ENCODE measurements at regions not wholly inside any gene's neighbourhood (a gene's known extent, or its start where the extent isn't known, plus 50 kb on each side); places are given as distances from the start of the nearest gene placed in this dataset.

DNA sequence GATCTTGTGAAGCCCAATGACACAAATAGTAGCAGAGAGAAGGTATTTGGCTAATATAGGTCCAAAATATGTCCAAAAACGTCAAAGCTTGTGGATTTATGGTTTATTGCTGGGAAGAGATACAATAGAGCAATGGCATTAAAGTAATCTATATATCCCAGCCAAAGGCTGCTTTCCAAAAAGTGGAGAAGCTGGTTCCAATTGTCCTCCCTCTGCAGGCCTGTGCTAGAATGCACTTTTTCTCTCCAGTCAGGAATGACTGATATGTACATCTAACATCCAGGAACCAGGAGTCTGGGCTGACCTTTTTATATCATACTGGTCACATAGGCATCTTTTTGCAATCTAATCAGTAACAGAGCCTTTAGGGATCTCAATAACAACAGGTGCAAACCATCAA lies 167.1 kb upstream of the FAM3C start:
- no peak for DNase-seq (ENCODE audit: low read depth, low spot score)
- no peak overlapping the region for H2AFZ ChIP-seq (ENCODE audit: low read depth, low read length, poor library complexity, severe bottlenecking)
- no peak overlapping the region for H3K4me2 ChIP-seq (ENCODE audit: low read length)
- intact Hi-C loops (cut with micrococcal nuclease), result loop anchor here (5.0 kb wide), 1 partner anchor 434 kb away; no protein-coding TSS in a partner anchor
- ATAC-seq, result peak; percentile 73
- no peaks in the 10 kb centered on the region for H4K20me1 ChIP-seq (ENCODE audit: insufficient read depth)
- no peak overlapping the region for H3K4me3 ChIP-seq (replicated peaks in 1 of 2; ENCODE audit: low read depth in 1 of 2, low read length in 2 of 2)
- H3K9me3 ChIP-seq (ENCODE audit: control insufficient read depth in 1 of 2, insufficient read depth in 1 of 2, low read depth in 1 of 2, low read length in 2 of 2), result no peaks in the 10 kb centered on the region
- no peak overlapping the region for H3K27ac ChIP-seq (ENCODE audit: low read depth, low read length)
- no peaks in the 10 kb centered on the region for H3K27me3 ChIP-seq (ENCODE audit: insufficient read depth, low read length)
- H3K9ac ChIP-seq (ENCODE audit: low read length), result no peak overlapping the region
- ChIA-PET CTCF (interaction anchor here (1.0 to 1.2 kb wide), 3 partner anchors 14 to 431 kb away, joined by 3 to 4 read pairs (median 4); no protein-coding TSS in a partner anchor), POLR2A (interaction anchor here (0.6 kb wide), 1 partner anchor 430 kb away, joined by 3 read pairs; no protein-coding TSS in a partner anchor), RAD21 (ENCODE audit: low non-redundant PET in 1 of 2, low total read pairs in 2 of 2, uncharacterized antibody in 2 of 2, unreplicated experiment in 2 of 2) (no interaction called here)
- BruUV-seq (replicated peaks), result no TSS peak
- H3K79me2 ChIP-seq (ENCODE audit: insufficient read depth, low read length), result no peaks in the 10 kb centered on the region
- no peaks in the 10 kb centered on the region for H3K36me3 ChIP-seq (ENCODE audit: control insufficient read depth in 1 of 2, insufficient read depth in 2 of 2, low read length in 2 of 2)
- no peaks in the 10 kb centered on the region for H3K9me2 ChIP-seq (ENCODE audit: insufficient read depth)
- H3K4me1 ChIP-seq (ENCODE audit: control insufficient read depth in 1 of 2, insufficient read depth in 2 of 2, low read length in 2 of 2), result peaks cover 0 to 8% of the 10 kb centered on the region in 2 experiments; a peak in 1 of 4 replicates
- TF ChIP-seq JUND (IDR thresholded peaks at IDR 0.05) (no peak), TCF7L2 (IDR thresholded peaks at IDR 0.05; ENCODE audit: borderline replicate concordance, extremely low read depth, insufficient read depth, insufficient read length) (no peak), POLR2A (IDR thresholded peaks at IDR 0.05; ENCODE audit: borderline replicate concordance, extremely low read depth, insufficient read depth, insufficient read length) (no peak), CEBPB (IDR thresholded peaks at IDR 0.05; ENCODE audit: low read depth) (no peak), POLR2AphosphoS5 (IDR thresholded peaks at IDR 0.05; ENCODE audit: low read depth, low read length) (no peak), EGR1 (IDR thresholded peaks at IDR 0.05; ENCODE audit: low read depth) (no peak), EZH2 (IDR thresholded peaks at IDR 0.05) (no peak), RAD21 (IDR thresholded peaks at IDR 0.05; ENCODE audit: low read depth) (0 out of 2 replicates have a peak, but pooled peaks have one; percentile 5), FOSL1 (IDR thresholded peaks at IDR 0.05; ENCODE audit: low read depth) (no peak)
- TF ChIP-seq, protein P1, sequence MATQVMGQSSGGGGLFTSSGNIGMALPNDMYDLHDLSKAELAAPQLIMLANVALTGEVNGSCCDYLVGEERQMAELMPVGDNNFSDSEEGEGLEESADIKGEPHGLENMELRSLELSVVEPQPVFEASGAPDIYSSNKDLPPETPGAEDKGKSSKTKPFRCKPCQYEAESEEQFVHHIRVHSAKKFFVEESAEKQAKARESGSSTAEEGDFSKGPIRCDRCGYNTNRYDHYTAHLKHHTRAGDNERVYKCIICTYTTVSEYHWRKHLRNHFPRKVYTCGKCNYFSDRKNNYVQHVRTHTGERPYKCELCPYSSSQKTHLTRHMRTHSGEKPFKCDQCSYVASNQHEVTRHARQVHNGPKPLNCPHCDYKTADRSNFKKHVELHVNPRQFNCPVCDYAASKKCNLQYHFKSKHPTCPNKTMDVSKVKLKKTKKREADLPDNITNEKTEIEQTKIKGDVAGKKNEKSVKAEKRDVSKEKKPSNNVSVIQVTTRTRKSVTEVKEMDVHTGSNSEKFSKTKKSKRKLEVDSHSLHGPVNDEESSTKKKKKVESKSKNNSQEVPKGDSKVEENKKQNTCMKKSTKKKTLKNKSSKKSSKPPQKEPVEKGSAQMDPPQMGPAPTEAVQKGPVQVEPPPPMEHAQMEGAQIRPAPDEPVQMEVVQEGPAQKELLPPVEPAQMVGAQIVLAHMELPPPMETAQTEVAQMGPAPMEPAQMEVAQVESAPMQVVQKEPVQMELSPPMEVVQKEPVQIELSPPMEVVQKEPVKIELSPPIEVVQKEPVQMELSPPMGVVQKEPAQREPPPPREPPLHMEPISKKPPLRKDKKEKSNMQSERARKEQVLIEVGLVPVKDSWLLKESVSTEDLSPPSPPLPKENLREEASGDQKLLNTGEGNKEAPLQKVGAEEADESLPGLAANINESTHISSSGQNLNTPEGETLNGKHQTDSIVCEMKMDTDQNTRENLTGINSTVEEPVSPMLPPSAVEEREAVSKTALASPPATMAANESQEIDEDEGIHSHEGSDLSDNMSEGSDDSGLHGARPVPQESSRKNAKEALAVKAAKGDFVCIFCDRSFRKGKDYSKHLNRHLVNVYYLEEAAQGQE (IDR thresholded peaks at IDR 0.05; ENCODE audit: low read depth), result no peak
- TF ChIP-seq, protein P2, sequence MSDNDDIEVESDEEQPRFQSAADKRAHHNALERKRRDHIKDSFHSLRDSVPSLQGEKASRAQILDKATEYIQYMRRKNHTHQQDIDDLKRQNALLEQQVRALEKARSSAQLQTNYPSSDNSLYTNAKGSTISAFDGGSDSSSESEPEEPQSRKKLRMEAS (IDR thresholded peaks at IDR 0.05), result no peak
- TF ChIP-seq, protein P3, sequence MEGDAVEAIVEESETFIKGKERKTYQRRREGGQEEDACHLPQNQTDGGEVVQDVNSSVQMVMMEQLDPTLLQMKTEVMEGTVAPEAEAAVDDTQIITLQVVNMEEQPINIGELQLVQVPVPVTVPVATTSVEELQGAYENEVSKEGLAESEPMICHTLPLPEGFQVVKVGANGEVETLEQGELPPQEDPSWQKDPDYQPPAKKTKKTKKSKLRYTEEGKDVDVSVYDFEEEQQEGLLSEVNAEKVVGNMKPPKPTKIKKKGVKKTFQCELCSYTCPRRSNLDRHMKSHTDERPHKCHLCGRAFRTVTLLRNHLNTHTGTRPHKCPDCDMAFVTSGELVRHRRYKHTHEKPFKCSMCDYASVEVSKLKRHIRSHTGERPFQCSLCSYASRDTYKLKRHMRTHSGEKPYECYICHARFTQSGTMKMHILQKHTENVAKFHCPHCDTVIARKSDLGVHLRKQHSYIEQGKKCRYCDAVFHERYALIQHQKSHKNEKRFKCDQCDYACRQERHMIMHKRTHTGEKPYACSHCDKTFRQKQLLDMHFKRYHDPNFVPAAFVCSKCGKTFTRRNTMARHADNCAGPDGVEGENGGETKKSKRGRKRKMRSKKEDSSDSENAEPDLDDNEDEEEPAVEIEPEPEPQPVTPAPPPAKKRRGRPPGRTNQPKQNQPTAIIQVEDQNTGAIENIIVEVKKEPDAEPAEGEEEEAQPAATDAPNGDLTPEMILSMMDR (IDR thresholded peaks at IDR 0.05 in 2 of 3, conservative IDR thresholded peaks at IDR 0.05 in 1 of 3; ENCODE audit: borderline replicate concordance in 1 of 3, insufficient read depth in 1 of 3, low read depth in 2 of 3, low read length in 2 of 3), result peak in 2 of 3 experiments; percentile 49 to 50; a peak in 4 of 6 replicates
